Fibroblast of the conjunctiva (primary cell): ENCODE measurements at regions not wholly inside any gene's neighbourhood (a gene's known extent, or its start where the extent isn't known, plus 50 kb on each side); places are given as distances from the start of the nearest gene placed in this dataset.
A peak's percentile ranks its signal among the peaks of the same experiment; 100 is the strongest.
"Not testable (repeated sequence)": the region's sequence is repeated elsewhere in the genome, so short reads cannot be mapped to it uniquely, and the experiment has no call there.

Source experiments
- DNase-seq: peaks from one replicate; pipeline ENCODE4 v3.0.0-alpha.2; 2010; ENCODE audit warnings: low read depth

- peak; percentile 76 for DNase-seq
Measured at GRCh38 chr2:188787658-188788240, 186.4 kb upstream of the COL3A1 start.

- peak; percentile 79 for DNase-seq
Measured at GRCh38 chr2:188788621-188789020, 185.6 kb upstream of the COL3A1 start.

- DNase-seq, result no peak
Measured at GRCh38 chr2:188789951-188790350, 184.2 kb upstream of the COL3A1 start.

GRCh38 chr2:188794453-188794852 is 179.7 kb upstream of the COL3A1 start:
- DNase-seq, result not testable (repeated sequence)

- DNase-seq, result no peak
Measured at GRCh38 chr2:188795762-188796161, 178.4 kb upstream of the COL3A1 start.

- no peak for DNase-seq
Measured at GRCh38 chr2:188797371-188797770, 176.8 kb upstream of the COL3A1 start.

GRCh38 chr2:188798159-188798558 is 176.0 kb upstream of the COL3A1 start:
- peak; percentile 75 for DNase-seq

DNA sequence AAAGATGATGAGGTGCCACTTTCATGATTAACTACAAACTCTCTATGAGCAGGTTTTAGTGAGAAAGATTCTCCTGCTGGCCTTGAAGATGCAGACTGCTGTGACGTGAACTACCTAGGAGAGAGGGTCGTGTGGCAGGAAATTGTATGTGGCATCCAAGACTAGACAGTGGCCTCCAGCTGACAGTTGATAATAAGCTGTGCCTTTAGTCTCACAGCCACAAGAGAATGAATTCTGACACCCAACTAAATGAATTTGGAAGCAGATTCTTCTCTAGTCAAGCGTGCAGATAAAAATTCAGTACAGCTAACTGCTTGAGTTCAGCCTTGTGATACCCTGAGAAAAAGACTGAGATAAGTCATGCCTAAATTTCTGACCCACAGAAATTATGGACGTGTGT is 169.0 kb upstream of the COL3A1 start:
- DNase-seq, result no peak

DNA sequence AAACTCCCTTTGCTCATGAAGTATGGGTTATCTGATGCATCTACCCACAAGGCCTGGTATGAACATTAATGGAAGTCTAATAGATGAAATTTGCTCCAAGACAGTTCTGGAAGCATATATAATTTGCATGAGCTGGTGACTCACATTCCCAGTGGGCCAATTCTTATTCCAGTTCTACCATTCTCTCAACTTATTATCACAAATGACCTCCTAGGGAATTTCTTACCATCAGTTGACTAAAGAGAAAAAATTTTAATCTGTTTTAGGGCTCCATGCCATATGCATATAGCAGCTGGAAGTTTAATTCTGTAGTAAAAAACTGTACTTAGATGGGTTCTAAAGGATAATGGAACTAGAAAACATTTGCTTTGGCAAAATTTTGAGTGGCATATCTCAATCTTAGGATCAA is 165.2 kb upstream of the COL3A1 start:
- DNase-seq, result peak; percentile 53

DNA sequence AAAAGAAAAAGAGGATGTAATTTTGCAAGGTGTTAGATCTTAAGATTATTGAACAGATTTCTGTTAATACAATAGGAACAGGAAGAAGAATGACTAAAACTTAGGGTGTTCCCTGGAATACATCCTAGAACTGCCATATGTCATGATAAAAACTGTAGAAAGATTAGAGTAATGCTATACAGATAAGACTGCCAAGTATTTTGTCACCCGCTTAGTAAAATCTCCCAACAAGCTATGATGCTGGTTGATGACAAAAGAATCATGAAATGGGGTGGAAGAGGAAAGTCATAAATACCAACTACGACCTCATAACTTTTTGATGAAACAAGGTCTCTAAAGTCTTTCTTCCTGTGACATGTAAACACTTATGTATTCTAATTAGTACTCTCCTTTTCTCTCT is 163.6 kb upstream of the COL3A1 start:
- no peak for DNase-seq

DNA sequence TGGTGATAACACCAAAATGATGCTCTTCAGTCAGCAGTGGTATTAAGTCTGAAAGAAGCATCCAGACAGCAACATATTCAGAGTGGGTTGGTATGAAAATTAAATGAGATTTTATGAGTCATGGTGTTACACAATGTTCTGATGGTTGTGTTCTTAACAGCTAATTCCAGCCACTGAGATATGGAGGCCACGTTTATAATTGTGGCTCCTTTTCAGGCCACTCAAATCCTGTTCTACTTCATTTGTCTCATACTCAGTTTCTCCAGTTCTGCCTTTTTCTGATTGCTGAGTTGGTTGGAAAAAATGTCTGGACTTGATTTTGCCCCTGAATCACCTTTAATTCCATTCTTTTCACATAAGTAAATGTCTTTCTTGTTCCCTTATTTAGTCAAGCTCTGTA is 162.7 kb upstream of the COL3A1 start:
- DNase-seq, result peak; percentile 52

- no peak for DNase-seq
Measured at GRCh38 chr2:188813315-188813714, 160.9 kb upstream of the COL3A1 start.

GRCh38 chr2:188813857-188814256 is 160.3 kb upstream of the COL3A1 start:
- DNase-seq, result no peak

GRCh38 chr2:188819011-188819410 is 155.2 kb upstream of the COL3A1 start:
- no peak for DNase-seq

GRCh38 chr2:188819792-188820191 is 154.4 kb upstream of the COL3A1 start:
- no peak for DNase-seq

- DNase-seq, result no peak
Measured at GRCh38 chr2:188820576-188820975, 153.6 kb upstream of the COL3A1 start.

- no peak for DNase-seq
Measured at GRCh38 chr2:188824125-188824524, 150.0 kb upstream of the COL3A1 start.

- DNase-seq, result no peak
Measured at GRCh38 chr2:188833331-188833730, 140.8 kb upstream of the COL3A1 start.

DNA sequence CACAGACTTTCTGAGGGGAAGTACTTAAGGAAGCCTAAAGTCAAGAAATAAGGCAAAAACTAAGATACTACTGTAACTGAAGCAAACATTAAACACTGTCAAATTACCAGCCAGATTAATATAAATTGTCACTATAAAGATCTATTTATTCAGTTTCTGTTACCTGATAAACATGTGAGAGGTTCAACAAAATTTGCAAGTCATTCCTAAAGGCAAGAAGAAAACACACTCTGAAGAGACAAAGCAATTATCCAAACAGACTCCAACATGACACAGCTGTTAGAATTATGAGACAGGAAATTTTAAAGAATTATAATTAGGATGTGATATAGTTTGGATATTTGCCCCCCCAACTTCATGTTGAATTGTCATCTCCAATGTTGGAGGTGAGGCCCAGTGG is 140.4 kb upstream of the COL3A1 start:
- DNase-seq, result no peak

DNA sequence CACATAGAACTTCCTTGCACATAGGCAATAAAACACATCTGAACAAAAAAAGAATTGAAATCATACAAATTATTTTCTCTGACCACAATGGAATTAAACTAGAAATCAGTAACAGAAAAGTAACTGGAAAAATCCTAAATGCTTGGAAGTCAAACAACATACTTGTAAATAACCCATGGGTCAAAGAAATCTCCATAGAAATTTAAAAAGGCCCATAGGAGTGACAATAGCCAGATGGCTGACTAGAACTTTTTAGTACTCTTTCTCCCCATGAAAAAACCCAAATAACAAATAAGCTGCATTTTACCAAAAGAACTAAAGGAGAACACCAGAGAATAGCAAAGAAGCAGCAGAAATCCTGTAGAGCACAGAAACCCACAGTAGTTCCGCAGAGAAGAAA is 139.2 kb upstream of the COL3A1 start:
- no peak for DNase-seq

DNA sequence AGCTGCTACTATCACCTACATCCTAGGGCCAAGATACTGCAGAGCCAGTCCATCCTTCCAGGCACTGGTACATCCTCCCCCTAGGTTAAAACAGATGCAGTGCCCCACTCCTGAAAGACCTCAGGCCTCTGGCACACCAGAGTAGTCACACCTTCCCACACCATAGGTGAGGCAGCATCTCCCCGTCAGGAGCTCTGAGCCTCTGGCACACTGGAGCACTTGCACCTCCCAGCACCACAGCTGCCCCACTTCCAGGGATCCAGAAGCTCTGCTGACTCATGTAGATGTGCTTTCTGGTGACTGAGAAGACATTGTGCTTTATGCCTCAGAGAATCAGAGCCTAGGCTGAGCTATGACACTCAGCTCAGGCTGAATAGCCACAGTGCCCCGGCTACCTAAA is 138.4 kb upstream of the COL3A1 start:
- no peak for DNase-seq

DNA sequence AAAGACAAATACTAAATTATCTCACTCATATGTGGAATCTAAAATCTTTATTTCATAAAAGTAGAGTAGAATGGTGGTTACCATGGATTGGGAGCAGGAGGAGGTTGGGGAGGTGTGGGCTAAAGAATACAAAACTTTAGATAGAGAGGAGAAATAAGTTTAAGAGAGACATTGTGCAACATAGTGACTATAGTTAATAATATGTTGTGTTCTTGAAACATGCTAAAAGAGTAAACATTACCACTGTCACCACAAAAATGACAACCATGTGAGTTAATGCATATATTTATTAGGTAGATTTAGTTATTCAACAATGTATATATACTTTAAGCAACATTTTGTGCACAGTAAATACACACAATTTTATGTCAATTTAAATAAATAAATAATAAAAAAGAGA is 128.5 kb upstream of the COL3A1 start:
- DNase-seq, result no peak

DNA sequence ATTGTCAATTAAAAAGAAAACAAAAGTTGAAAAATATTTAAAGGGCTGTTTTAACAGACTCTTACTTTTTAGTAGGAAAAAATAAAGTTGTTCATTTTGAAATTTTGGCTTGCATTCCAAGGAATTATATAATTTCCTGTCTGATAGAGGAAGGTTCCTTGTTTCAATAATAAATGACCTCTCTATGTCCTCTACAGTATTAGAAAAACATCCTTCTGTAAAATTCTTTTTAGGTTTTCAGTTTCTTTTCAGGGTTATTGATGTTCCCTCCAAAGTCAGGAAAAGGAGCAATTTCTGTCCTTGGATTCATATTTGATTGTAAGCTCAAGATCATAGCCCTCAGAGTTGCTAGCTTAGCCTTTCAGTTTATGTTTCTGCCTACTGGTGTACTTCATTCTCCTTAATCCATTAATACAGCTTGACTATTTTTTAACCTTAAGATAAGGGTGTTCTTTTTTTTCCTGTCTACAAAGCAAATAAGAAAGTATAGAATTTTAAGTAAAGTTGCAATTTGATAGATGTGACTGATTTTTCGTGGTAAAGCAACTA is 125.2 kb upstream of the COL3A1 start:
- DNase-seq, result no peak

DNA sequence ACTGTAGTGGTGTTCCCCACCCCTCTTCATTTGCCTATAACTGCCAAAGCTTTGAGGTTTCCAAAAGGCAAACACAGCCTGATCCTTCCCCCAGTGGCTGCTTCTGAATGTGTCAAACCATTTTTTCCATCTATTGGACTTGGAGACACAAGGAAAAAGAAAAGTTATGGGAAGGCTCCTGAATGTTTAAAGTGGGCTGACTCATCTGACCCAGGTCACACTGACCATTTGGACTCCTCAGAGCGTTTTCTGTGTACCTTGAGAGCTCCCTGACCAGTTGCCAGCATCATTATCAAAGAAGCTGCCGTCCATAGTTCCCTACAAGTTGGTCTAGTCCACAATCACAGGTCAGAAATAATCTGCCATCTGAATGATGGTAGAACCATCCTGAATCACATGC is 123.4 kb upstream of the COL3A1 start:
- DNase-seq, result no peak
